ENCODE measurements at regions not wholly inside any gene's neighbourhood (a gene's known extent, or its start where the extent isn't known, plus 50 kb on each side); places are given as distances from the start of the nearest gene placed in this dataset.

DNA sequence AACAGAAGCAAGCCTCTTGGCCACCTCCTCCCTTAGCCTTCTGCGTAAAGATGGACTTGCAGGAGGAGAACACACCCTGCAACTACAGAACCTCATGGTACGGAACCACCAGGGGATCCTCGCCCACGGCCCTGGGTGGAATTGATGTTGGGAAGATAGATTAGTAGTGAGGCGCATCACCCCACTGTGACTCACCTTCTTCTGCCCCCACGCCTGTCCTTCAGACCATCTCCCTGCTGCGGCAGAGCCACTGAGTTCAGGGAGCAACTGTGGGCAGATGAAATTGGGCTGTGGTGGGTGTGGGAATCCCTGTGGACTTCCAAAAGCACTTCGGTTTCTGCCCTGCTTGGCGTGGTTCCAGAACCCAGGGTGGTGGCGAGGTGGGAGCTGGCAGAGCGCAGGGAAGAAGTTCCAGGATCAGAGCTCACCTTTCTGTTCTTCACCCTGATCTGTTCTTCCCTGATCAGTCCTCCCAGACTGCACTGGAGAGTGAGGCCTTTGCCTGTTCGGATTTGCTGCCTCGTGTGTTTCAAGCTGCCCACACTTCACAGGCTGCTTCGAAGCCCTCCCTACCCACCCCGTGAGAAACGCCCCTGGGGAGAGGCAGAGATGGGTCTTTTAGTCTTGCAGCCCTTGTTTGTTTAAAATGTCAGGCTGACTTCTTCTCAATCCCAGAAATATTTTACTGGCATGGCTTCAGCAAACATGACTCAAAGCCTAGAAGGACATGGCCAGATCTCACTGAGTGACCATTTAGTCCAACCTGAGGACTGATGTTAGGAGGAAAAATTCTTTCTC is 92.8 kb upstream of the MLN start:
- TF ChIP-seq POLR2A (IDR thresholded peaks at IDR 0.05; ENCODE audit: low read depth, low read length) (no peak), POLR2AphosphoS5 (IDR thresholded peaks at IDR 0.05; ENCODE audit: low read depth, low read length) (no peak), TAF1 (IDR thresholded peaks at IDR 0.05; ENCODE audit: low read depth, low read length) (no peak), PAX5 (IDR thresholded peaks at IDR 0.05; ENCODE audit: insufficient read depth, low read length, severe bottlenecking) (no peak)
